DND-41 (cell line): ENCODE measurements at regions not wholly inside any gene's neighbourhood (a gene's known extent, or its start where the extent isn't known, plus 50 kb on each side); places are given as distances from the start of the nearest gene placed in this dataset.

Source experiments
- ATAC-seq: fragments of 200-7000 bp; cut with Tn5 transposase; 3 replicates; pipeline ENCODE4 v1.9.1; 2021; ENCODE audit warnings: low read depth; ENCODE audit not compliant: insufficient read depth
- DNase-seq: peaks from one replicate; pipeline ENCODE4 v3.0.0-alpha.2; 2020
- H2AFZ ChIP-seq: 2 replicates; pipeline ENCODE4 v1.6.0; 2012; ENCODE audit warnings: low read depth, low read length
- H3K27ac ChIP-seq: 2 replicates; pipeline ENCODE4 v1.5.1; 2012; ENCODE audit warnings: low read length, inconsistent platforms
- H3K27me3 ChIP-seq: fragments of 200-600 bp; sonication (generic); 2 replicates; pipeline ENCODE4 v1.6.0; 2012; ENCODE audit warnings: low read length, mild to moderate bottlenecking, inconsistent platforms; ENCODE audit not compliant: insufficient read depth, poor library complexity
- H3K36me3 ChIP-seq: 2 replicates; pipeline ENCODE4 v1.5.1; 2012; ENCODE audit warnings: low read length, inconsistent platforms; ENCODE audit not compliant: insufficient read depth
- H3K4me1 ChIP-seq: 2 replicates; pipeline ENCODE4 v1.5.1; 2012; ENCODE audit warnings: mild to moderate bottlenecking, low read length; ENCODE audit not compliant: insufficient read depth
- H3K4me2 ChIP-seq: 2 replicates; pipeline ENCODE4 v1.6.0; 2012; ENCODE audit warnings: mild to moderate bottlenecking, moderate library complexity, low read length, inconsistent platforms; ENCODE audit not compliant: insufficient read depth
- H3K4me3 ChIP-seq, 2 experiments: fragments of 200-600 bp in 1 of 2; shearing (Covaris generic) in 1 of 2; 2 replicates each; pipeline ENCODE4 v1.5.1; 2012 to 2016; ENCODE audit warnings: inconsistent platforms in 2 of 2, low read length in 2 of 2, mild to moderate bottlenecking in 2 of 2, low read depth in 1 of 2, moderate library complexity in 1 of 2
- H3K79me2 ChIP-seq: 2 replicates; pipeline ENCODE4 v1.6.0; 2012; ENCODE audit warnings: low read length, inconsistent platforms; ENCODE audit not compliant: insufficient read depth
- H3K9ac ChIP-seq: 2 replicates; pipeline ENCODE4 v1.6.0; 2012; ENCODE audit warnings: low read depth, mild to moderate bottlenecking, inconsistent platforms, low read length, moderate library complexity
- H3K9me3 ChIP-seq: 2 replicates; pipeline ENCODE4 v1.5.1; 2012; ENCODE audit warnings: low read length, moderate library complexity, mild to moderate bottlenecking, inconsistent platforms; ENCODE audit not compliant: insufficient read depth, severe bottlenecking
- H4K20me1 ChIP-seq: 2 replicates; pipeline ENCODE4 v1.6.0; 2012; ENCODE audit warnings: low read length; ENCODE audit not compliant: insufficient read depth
- EZH2 ChIP-seq: IDR thresholded peaks from 3 replicates; pipeline ENCODE4 v1.6.1; 2012; ENCODE audit warnings: borderline replicate concordance, low read depth, mild to moderate bottlenecking, moderate library complexity, low read length, inconsistent platforms; ENCODE audit not compliant: severe bottlenecking
- TF ChIP-seq, protein P1 (sequence below): IDR thresholded peaks from 2 replicates; pipeline ENCODE4 v1.5.1; 2012; ENCODE audit warnings: borderline replicate concordance, low read length, moderate library complexity, mild to moderate bottlenecking; ENCODE audit not compliant: poor library complexity, severe bottlenecking; ENCODE audit errors: extremely low read depth

DNA sequence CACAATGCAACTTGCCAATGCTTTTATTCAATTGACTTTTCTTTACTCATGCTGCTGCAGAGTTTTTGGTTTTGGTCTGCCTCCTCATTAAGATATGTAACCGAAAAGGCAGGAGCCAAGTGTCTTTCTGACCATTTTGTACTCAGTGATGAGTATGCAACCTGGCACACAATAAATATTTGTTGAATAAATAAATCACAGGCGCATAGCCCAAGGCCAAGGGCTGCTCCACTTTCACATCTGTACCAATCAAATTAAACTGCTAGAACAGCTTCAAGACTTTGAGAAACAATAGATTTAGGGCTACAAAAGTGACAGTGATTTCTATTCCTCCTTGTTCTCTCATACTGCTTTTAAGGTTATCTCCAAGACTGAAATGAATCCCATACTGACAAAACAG is 828.2 kb downstream of the RNF144A start:
- Histone ChIP-seq H3K36me3 (no peaks in the 10 kb centered on the region), H3K27ac (no peak overlapping the region), H3K9ac (no peak overlapping the region), H4K20me1 (no peaks in the 10 kb centered on the region), H3K27me3 (no peaks in the 10 kb centered on the region), H3K4me3 (no peak overlapping the region), H3K4me1 (no peaks in the 10 kb centered on the region), H3K9me3 (peaks cover 3% of the 10 kb centered on the region), H2AFZ (no peak overlapping the region), H3K79me2 (no peaks in the 10 kb centered on the region), H3K4me2 (no peak overlapping the region)
- no peak for ATAC-seq
- no peak for DNase-seq
- TF ChIP-seq EZH2 = no peak
- TF ChIP-seq, protein P1, sequence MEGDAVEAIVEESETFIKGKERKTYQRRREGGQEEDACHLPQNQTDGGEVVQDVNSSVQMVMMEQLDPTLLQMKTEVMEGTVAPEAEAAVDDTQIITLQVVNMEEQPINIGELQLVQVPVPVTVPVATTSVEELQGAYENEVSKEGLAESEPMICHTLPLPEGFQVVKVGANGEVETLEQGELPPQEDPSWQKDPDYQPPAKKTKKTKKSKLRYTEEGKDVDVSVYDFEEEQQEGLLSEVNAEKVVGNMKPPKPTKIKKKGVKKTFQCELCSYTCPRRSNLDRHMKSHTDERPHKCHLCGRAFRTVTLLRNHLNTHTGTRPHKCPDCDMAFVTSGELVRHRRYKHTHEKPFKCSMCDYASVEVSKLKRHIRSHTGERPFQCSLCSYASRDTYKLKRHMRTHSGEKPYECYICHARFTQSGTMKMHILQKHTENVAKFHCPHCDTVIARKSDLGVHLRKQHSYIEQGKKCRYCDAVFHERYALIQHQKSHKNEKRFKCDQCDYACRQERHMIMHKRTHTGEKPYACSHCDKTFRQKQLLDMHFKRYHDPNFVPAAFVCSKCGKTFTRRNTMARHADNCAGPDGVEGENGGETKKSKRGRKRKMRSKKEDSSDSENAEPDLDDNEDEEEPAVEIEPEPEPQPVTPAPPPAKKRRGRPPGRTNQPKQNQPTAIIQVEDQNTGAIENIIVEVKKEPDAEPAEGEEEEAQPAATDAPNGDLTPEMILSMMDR = no peak

DNA sequence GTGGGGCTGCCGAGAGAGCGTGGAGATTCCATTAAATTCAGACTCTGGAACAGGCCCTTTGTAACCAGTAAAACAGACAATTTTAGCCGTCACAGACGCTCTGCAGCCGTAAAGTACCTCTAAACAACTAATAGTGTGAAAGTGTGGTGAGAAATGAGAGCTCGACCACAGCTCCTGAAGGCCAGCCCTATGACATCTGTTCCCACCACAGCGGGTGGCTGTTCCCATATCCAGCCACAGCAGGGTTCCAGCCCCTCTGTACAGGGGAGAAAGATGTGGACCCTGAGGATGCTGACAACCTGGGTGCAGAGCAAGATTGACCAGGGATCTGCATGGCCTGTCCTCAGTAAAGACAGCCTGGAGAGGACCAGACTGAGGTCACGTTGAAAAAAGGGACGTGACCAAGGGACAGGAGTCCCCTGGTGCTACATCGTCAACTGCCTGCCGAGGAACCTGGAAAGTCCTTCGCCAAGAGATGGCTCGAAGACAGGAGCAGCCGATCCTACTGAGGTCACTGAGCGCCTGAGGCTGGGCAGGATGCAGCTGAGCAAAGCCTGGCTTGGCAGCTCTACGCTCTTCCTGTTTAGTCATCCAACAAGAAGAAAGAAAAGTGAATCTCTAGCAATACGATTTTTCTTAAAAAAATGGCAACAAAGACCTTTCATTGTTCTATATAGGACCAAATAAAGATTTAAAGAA is 831.7 kb downstream of the RNF144A start:
- Histone ChIP-seq H4K20me1 (no peaks in the 10 kb centered on the region), H2AFZ (no peak overlapping the region), H3K4me3 (no peak overlapping the region), H3K79me2 (no peaks in the 10 kb centered on the region), H3K9me3 (peaks cover 2% of the 10 kb centered on the region), H3K9ac (no peak overlapping the region), H3K4me2 (no peak overlapping the region), H3K4me1 (no peaks in the 10 kb centered on the region), H3K36me3 (no peaks in the 10 kb centered on the region), H3K27ac (no peak overlapping the region), H3K27me3 (no peaks in the 10 kb centered on the region)
- peak; percentile 74 for ATAC-seq
- no peak for TF ChIP-seq EZH2
- DNase-seq = peak; percentile 38

DNA sequence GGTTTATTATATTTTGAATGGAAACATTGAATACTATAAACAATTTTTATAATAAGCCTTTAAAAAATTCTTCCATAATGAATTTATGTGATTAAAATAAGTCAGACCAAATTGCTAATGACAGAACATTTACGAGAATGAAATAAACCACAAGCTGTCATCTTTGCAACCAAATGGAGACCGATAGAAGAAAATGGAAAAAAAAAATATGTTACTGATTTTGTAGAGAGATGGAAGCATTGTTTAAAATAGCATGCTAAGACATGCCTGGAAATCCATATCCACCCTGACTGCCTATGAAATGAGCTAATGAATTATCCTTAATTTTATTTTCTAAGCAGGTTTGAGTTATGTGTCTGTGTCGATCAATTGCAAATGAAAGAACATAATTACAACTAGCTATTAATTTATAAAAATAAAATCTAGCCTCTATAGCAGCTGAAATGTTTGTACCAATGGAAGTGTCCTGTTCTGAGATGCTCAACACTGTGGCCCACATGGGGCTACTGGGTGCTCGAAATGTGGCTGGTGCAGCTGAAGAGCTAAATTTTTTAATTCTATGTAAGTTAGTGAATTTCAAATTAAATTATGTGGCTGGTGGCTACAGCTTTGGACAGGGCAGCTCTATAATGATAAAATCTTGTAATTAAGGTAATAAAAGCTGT is 832.8 kb downstream of the RNF144A start:
- no peaks in the 10 kb centered on the region for H4K20me1 ChIP-seq
- H3K9ac ChIP-seq = no peak overlapping the region
- no peak for DNase-seq
- no peaks in the 10 kb centered on the region for H3K79me2 ChIP-seq
- H3K9me3 ChIP-seq = peaks cover 10% of the 10 kb centered on the region
- H3K27me3 ChIP-seq = no peaks in the 10 kb centered on the region
- no peak overlapping the region for H3K4me3 ChIP-seq
- no peaks in the 10 kb centered on the region for H3K36me3 ChIP-seq
- no peak for ATAC-seq
- H3K27ac ChIP-seq = no peak overlapping the region
- TF ChIP-seq EZH2 = no peak
- TF ChIP-seq, protein P1 = no peak
- H3K4me2 ChIP-seq = no peak overlapping the region
- no peaks in the 10 kb centered on the region for H3K4me1 ChIP-seq
- no peak overlapping the region for H2AFZ ChIP-seq

DNA sequence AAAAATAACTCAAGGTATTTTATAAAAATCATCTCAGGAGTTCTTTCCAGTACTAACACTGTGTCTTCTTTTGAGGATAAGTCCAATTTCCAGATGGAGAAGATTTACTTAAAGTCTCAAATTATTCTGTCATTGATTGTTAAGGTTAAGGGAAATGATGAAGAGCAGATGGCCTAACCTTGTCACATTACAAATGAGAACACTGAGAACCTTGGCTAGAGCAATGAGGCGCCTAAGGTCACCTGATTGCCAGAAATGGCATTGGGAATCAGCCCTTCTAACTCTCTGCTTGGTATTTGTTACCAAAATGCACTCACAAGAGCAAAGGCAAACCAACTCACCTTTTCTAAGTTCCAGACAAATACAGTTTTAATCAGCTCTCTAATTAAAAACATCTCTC is 835.1 kb downstream of the RNF144A start:
- no peak overlapping the region for H2AFZ ChIP-seq
- H3K27me3 ChIP-seq = no peaks in the 10 kb centered on the region
- no peaks in the 10 kb centered on the region for H3K36me3 ChIP-seq
- no peak overlapping the region for H3K9ac ChIP-seq
- no peaks in the 10 kb centered on the region for H3K79me2 ChIP-seq
- TF ChIP-seq, protein P1 = no peak
- TF ChIP-seq EZH2 = no peak
- H3K27ac ChIP-seq = no peak overlapping the region
- H3K4me1 ChIP-seq = no peaks in the 10 kb centered on the region
- no peak overlapping the region for H3K4me3 ChIP-seq
- DNase-seq (no peak), ATAC-seq (no peak)
- no peak overlapping the region for H3K4me2 ChIP-seq
- H3K9me3 ChIP-seq = peaks cover 10% of the 10 kb centered on the region
- no peaks in the 10 kb centered on the region for H4K20me1 ChIP-seq
